SU-DHL-6 (cell line): ENCODE measurements at regions not wholly inside any gene's neighbourhood (a gene's known extent, or its start where the extent isn't known, plus 50 kb on each side); places are given as distances from the start of the nearest gene placed in this dataset.

Experiments used
- EZH2phosphoT487 ChIP-seq: fragments of 200-600 bp; sonication (generic), shearing (Covaris generic); conservative IDR thresholded peaks from 2 replicates; pipeline ENCODE4 v1.6.1; 2018; ENCODE audit warnings: mild to moderate bottlenecking, antibody characterized with exemption, low read length, moderate library complexity, mixed read lengths
- TF ChIP-seq, protein P1 (sequence below): fragments of 200-600 bp; sonication (generic); IDR thresholded peaks from one replicate; pipeline ENCODE4 v1.5.1; 2017; ENCODE audit warnings: antibody characterized with exemption, mild to moderate bottlenecking, low read length, moderate library complexity; ENCODE audit not compliant: insufficient read depth, poor library complexity, severe bottlenecking

DNA sequence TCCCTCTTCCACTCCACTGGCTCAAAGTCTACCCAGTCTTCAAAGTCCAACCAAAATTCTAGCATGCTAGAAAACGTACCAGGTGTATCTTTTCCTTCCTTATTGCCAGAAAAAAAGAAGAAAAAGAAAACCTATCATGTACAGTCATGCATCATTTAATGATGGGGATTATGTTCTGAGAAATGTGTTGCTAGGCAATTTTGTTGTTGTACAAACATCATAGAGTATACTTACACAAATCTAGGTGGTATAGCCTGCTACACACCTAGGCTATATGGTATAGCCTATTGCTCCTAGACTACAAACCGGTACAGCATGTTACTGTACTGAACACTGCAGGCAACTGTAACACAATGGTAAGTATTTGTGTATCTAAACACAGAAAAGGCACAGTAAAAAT, 104.8 kb downstream of the SREK1 start:
- TF ChIP-seq, protein P1, sequence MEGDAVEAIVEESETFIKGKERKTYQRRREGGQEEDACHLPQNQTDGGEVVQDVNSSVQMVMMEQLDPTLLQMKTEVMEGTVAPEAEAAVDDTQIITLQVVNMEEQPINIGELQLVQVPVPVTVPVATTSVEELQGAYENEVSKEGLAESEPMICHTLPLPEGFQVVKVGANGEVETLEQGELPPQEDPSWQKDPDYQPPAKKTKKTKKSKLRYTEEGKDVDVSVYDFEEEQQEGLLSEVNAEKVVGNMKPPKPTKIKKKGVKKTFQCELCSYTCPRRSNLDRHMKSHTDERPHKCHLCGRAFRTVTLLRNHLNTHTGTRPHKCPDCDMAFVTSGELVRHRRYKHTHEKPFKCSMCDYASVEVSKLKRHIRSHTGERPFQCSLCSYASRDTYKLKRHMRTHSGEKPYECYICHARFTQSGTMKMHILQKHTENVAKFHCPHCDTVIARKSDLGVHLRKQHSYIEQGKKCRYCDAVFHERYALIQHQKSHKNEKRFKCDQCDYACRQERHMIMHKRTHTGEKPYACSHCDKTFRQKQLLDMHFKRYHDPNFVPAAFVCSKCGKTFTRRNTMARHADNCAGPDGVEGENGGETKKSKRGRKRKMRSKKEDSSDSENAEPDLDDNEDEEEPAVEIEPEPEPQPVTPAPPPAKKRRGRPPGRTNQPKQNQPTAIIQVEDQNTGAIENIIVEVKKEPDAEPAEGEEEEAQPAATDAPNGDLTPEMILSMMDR, result no peak
- no peak for TF ChIP-seq EZH2phosphoT487
